ENCODE measurements at regions not wholly inside any gene's neighbourhood (a gene's known extent, or its start where the extent isn't known, plus 50 kb on each side); places are given as distances from the start of the nearest gene placed in this dataset.

- no peak for DNase-seq (ENCODE audit: extremely low read depth, low read depth)
- no peak overlapping the region for H3K4me3 ChIP-seq (replicated peaks; ENCODE audit: low read depth, low read length)
- no peak for TF ChIP-seq CTCF (IDR thresholded peaks at IDR 0.05; ENCODE audit: low read depth, low read length, missing control alignments)
Measured at GRCh38 chr1:61569303-61569621, 155.7 kb downstream of the TM2D1 start.

DNA sequence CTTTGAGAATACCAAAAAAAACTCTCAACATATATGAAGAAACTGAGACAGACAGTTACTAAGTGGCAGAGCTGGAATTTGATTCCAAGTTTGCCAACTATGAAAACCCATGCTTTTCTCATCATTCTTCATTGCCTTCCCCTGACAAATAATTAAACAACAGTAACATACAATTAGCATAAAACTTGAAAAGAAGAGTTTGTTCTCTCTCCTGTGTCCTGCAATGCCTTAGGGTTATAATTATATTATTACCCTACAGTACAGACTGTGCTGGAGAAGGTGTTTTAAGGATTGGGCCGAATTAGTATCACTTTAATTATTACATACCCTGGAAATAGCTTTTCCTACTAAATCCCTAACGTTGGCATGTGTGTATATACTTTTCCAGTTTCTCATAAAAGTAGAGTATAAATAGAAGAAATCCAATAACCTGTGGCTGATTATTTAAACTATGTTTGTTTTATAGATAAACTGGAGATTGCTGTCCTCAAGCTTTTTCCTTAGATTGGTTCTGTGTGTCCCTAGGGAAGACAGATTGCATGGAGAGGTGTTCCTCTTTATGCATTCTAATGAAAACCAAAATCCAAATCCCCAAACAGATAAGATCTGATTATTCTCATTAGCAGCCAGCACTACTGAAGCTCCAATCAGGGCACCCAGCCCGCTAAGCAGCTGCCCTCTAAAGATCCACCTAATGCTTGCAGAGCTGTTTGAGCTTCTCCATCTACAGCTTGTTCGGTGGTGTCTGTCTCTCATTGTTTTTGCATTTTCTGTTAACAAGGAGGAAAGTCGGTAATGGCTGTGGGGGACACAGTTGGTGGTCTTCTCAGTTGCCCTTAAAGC, 156.3 kb downstream of the TM2D1 start:
- no peak overlapping the region for H3K4me3 ChIP-seq (replicated peaks; ENCODE audit: low read depth, low read length)
- DNase-seq (ENCODE audit: extremely low read depth, low read depth), result no peak
- TF ChIP-seq CTCF (IDR thresholded peaks at IDR 0.05; ENCODE audit: low read depth, low read length, missing control alignments), result no peak

GRCh38 chr1:61566177-61566576, 158.8 kb downstream of the TM2D1 start:
- TF ChIP-seq CTCF (IDR thresholded peaks at IDR 0.05; ENCODE audit: low read depth, low read length, missing control alignments), result no peak
- DNase-seq (ENCODE audit: extremely low read depth, low read depth), result no peak
- H3K4me3 ChIP-seq (replicated peaks; ENCODE audit: low read depth, low read length), result no peak overlapping the region

DNA sequence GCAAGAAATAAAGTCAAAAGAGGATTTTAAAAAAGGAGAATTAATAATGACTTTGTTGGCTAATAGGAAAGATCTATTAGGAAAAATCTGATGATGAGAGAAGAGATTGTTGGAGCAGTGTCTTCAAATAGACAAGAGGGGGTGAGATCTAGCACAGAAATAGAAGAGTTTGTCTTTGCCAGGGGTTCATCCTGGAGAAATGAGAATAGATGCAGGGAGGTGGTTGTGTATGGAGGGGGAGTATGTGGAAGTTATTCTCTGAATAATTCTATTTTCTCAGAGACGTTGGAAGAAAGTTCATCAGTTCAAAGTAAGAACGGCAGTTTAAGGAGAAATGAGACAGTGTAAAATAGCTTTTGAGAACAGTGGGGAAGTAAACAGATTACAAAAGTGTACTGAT, 161.3 kb downstream of the TM2D1 start:
- H3K4me3 ChIP-seq (replicated peaks; ENCODE audit: low read depth, low read length), result no peak overlapping the region
- DNase-seq (ENCODE audit: extremely low read depth, low read depth), result no peak
- TF ChIP-seq CTCF (IDR thresholded peaks at IDR 0.05; ENCODE audit: low read depth, low read length, missing control alignments), result no peak

DNA sequence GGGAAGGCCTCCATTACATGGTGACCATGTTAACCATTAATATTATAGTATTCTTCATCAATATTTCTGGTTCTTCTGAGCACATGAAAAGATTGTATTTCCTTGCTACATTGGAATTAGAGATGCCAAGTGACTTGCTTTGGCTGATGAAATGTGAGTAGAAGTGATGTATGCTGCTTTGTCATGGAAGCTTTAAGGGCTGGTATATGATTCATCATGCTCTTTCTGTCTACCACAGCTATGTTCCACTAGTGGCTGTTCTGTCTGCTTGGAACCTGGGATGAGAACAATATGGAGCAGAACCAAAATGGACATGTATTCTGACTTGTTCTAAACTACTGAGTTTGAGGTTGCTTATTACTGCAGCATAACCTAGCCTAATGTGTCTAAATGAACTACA, 163.3 kb downstream of the TM2D1 start:
- H3K4me3 ChIP-seq (replicated peaks; ENCODE audit: low read depth, low read length), result no peak overlapping the region
- no peak for TF ChIP-seq CTCF (IDR thresholded peaks at IDR 0.05; ENCODE audit: low read depth, low read length, missing control alignments)
- no peak for DNase-seq (ENCODE audit: extremely low read depth, low read depth)

DNA sequence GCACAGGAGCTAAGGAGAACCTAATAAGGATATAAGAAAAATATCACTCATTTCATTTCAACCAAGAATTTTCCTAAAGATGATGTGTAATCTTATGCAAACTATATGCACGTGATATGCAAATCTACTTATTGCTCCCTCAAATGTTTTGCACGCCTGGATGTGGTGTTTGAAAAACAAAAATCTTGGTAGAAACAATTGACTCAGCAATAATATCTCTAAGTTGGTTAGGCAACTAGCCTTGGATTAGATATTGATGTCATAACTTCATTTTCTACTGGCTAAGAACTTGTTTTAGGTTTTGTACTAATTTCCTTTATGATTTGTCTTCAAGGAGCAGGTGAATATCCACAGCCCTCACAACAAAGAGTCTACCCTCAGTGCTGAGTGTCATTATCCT, 164.6 kb downstream of the TM2D1 start:
- DNase-seq (ENCODE audit: extremely low read depth, low read depth), result no peak
- TF ChIP-seq CTCF (IDR thresholded peaks at IDR 0.05; ENCODE audit: low read depth, low read length, missing control alignments), result no peak
- H3K4me3 ChIP-seq (replicated peaks; ENCODE audit: low read depth, low read length), result no peak overlapping the region

DNA sequence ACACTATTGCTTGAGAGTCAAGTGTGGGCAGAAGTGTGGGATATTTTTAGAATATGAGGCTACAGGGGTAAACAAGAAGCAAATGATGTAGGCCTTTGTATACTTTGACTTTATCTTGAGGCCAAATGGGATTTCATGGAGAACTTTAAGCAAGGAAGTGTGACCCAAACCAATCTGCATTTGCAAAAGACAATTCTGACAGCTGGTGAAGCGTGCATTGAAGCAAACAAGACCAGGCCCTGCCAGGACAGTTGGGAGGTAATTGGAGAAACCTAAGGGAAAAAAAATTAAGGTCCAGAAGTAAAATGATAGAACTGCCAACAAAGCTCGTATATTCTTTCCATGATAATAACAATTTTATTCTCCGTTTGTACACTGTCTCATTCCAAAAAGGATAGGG, 168.3 kb downstream of the TM2D1 start:
- no peak overlapping the region for H3K4me3 ChIP-seq (replicated peaks; ENCODE audit: low read depth, low read length)
- no peak for TF ChIP-seq CTCF (IDR thresholded peaks at IDR 0.05; ENCODE audit: low read depth, low read length, missing control alignments)
- DNase-seq (ENCODE audit: extremely low read depth, low read depth), result no peak
